EH (cell line): ENCODE measurements at regions not wholly inside any gene's neighbourhood (a gene's known extent, or its start where the extent isn't known, plus 50 kb on each side); places are given as distances from the start of the nearest gene placed in this dataset.
"Not testable (repeated sequence)": the region's sequence is repeated elsewhere in the genome, so short reads cannot be mapped to it uniquely, and the experiment has no call there.

Source experiments
- DNase-seq: peaks from one replicate; pipeline ENCODE4 v3.0.0-alpha.2; 2015; ENCODE audit warnings: low read depth

DNA sequence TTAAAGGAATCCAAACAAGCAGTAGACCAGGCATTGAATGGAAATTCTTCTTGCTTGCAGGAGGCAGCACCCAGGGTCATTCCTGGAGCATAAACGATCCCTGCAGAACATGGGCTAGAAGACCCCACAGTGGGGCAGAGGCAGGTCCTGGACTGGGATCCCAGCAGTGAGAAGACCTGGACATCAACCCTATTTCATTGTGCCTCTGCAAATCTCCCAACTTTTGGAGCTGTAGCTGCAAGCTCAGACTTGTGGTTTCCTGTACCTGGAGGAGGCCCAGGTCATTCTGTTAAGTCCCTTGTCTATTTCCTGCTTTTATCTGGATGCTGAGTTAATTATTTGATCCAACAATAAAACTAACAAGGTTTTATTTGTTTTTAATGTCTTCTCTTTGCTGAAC, 61.7 kb downstream of the CALM1 start:
- no peak for DNase-seq

DNA sequence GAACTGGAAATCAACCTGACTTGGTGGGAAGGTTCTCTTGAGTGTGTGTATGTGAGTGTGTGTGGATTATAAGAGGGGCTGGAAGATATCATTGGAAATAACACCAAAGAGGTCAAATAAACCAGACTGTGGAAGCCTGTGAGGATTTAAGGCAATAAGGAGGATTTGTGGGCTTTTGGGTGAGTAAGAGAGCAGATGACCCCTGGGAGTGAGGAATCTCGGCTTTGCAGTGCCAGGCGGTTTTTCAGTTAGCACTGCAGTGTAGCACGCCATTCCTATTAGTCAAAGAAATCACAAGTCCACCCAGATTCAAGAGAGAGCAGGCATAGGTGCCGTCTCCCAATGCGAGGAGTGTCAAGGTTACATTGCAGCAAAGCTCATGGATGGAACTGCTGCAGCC, 63.3 kb downstream of the CALM1 start:
- DNase-seq, result peak; percentile 11

DNA sequence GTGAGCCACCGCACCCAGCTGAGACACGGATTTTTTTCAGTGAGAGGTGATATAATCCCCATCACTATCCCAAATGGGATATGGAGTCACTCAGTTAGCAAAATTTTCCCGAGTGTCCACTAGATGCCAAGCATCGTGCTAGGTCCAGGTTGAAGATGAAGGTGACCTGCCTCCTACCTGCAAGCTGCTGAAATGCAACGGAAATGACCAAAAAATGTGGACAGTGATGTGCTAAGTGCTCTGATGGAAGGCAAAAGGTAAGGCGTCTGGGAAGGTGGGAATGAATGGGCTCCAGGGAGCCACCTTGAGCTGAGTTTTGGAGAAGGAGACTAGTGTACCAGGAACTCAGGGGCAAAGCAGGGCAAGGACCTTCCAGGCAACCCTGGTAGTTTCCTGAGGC, 64.6 kb downstream of the CALM1 start:
- DNase-seq, result no peak

DNA sequence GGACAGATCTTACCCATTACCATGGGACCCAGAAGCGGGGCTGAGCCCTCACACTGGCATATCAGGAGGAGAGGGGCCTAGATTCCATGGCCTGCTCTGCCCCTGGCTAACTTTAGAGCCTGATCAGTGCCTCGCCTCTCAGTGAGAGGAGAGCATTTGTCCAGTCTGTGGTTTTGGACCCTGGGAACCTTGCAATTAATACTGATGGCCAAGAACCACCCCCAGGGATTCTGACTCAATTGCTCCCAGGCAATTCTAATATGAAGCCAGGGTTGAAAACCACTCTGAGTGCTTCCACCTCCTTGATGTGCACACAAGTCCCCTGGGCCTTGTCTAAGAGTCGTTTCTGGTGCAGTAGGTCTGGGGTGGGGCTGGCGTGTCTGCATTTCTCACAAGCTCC, 67.7 kb downstream of the CALM1 start:
- no peak for DNase-seq

DNA sequence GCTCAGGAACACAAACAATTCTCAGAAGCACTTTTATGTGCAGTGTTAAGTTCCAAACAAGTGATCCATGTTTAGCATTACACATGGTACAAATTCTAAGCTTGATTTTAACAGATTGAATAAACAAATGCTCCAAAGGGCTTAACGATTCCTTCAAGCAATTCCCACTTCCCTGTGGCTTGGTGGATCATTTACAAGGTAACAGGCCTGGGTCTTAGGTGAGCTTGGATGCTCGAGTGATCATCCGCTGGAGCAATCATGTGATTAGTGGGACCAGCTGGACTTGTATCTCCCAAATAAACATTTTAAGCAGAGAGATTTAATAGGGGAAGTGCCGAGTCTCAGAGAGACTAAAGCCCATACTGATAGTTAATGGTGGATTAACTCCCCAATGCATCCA, 70.7 kb downstream of the CALM1 start:
- DNase-seq, result no peak

DNA sequence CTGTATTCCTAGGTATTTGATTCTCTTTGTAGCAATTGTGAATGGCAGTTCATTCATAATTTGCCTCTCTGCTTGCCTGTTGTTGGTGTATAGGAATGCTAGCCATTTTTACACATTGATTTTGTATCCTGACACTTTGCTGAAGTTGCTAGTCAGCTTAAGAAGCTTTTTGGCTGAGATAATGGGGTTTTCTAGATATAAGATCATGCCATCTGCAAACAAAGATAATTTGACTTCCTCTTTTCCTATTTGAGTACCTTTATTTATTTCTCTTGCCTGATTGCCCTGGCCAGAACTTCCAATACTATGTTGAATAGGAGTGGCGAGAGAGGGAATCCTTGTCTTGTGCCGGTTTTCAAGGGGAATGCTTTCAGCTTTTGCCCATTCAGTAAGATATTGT, 72.6 kb downstream of the CALM1 start:
- DNase-seq, result not testable (repeated sequence)

DNA sequence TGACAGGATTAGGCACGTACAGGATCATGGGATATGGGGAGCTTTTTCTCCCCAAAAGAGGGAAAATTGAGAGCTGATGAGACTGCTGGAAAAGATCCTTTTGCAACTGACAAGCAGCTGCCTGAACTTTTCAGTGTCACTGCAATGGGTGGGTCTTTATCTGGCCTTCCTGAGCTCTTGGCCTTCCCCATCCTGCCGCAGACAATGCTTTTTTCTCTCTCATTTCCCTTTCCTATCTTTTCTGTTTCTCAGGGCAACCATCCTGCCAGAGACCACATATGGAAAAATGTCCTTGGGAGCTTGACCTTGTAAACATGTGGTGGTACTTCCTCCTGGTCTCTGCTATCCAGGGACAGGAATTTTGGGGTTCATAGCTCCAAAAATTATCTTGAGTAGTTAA, 75.8 kb downstream of the CALM1 start:
- DNase-seq, result no peak
